Transverse colon (tissue), 3 donors: ENCODE measurements at regions not wholly inside any gene's neighbourhood (a gene's known extent, or its start where the extent isn't known, plus 50 kb on each side); places are given as distances from the start of the nearest gene placed in this dataset.

Experiments
- POLR2A ChIP-seq: fragments of 450-650 bp; IDR thresholded peaks from one replicate; pipeline ENCODE4 v1.6.1; 2016; ENCODE audit warnings: antibody characterized with exemption, mild to moderate bottlenecking, moderate library complexity
- TF ChIP-seq, protein P1 (sequence below), 5 experiments: fragments of 200-600 bp in 3 of 5; fragments of 450-650 bp in 2 of 5; sonication (generic) in 3 of 5; IDR thresholded peaks; 1 replicate in 2 of 5; 2 replicates in 3 of 5; pipeline ENCODE4 v1.5.1; 2016 to 2017; ENCODE audit warnings: antibody characterized with exemption in 5 of 5, inconsistent platforms in 3 of 5, mild to moderate bottlenecking in 2 of 5, moderate library complexity in 1 of 5

DNA sequence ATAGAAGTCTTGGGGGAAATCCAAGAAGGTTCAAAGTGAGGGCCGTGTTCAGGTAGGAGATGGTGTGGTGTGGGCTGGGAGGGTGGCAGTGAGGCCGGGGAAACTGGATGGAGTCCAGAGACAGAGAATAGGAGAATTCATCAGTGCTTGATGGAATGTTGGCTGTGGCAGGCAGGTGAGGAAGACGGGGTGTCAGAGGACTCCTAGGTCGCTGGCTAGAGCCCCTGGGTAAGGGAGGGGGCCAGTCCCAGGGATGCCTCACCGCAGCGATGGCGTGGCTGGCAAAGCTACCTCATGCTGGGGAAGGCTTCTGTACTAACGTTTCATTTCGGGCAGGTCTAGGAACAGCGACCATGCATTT lies 373.0 kb downstream of the RPS24 start:
- TF ChIP-seq, protein P1, sequence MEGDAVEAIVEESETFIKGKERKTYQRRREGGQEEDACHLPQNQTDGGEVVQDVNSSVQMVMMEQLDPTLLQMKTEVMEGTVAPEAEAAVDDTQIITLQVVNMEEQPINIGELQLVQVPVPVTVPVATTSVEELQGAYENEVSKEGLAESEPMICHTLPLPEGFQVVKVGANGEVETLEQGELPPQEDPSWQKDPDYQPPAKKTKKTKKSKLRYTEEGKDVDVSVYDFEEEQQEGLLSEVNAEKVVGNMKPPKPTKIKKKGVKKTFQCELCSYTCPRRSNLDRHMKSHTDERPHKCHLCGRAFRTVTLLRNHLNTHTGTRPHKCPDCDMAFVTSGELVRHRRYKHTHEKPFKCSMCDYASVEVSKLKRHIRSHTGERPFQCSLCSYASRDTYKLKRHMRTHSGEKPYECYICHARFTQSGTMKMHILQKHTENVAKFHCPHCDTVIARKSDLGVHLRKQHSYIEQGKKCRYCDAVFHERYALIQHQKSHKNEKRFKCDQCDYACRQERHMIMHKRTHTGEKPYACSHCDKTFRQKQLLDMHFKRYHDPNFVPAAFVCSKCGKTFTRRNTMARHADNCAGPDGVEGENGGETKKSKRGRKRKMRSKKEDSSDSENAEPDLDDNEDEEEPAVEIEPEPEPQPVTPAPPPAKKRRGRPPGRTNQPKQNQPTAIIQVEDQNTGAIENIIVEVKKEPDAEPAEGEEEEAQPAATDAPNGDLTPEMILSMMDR (IDR thresholded peaks at IDR 0.05) = no peak
- TF ChIP-seq POLR2A = no peak
